HG03432 (cell line): ENCODE measurements at regions not wholly inside any gene's neighbourhood (a gene's known extent, or its start where the extent isn't known, plus 50 kb on each side); places are given as distances from the start of the nearest gene placed in this dataset.
"Not testable (repeated sequence)": the region's sequence is repeated elsewhere in the genome, so short reads cannot be mapped to it uniquely, and the experiment has no call there.

Experiments used
- ATAC-seq: cut with Tn5 transposase; IDR thresholded peaks from one replicate; pipeline ENCODE4 v1.9.1; 2021; ENCODE audit warnings: mild to moderate bottlenecking, moderate library complexity; ENCODE audit not compliant: unreplicated experiment

- ATAC-seq, result not testable (repeated sequence)
Measured at GRCh38 chr2:87476223-87476872, 271.5 kb upstream of the PLGLB2 start.

DNA sequence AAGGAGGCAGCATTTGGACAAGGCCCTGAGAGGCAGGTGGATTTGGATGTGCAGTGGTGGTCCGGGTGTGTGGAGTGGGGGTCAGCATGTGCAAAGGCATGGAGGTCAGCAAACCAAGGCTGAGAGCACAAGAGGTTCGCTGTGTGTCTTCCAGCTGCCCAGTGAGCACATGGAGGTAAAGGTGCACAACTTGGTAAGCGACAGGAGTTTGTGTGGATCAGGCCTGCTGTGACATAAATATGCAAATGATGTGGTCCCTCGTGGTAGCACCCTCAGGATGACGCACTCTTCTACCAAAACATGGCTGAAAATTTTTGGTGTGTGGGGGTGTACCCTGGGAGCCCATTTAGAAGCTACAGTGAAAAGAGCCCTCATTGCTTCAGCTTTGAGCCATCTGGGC, 271.0 kb upstream of the PLGLB2 start:
- not testable (repeated sequence) for ATAC-seq

DNA sequence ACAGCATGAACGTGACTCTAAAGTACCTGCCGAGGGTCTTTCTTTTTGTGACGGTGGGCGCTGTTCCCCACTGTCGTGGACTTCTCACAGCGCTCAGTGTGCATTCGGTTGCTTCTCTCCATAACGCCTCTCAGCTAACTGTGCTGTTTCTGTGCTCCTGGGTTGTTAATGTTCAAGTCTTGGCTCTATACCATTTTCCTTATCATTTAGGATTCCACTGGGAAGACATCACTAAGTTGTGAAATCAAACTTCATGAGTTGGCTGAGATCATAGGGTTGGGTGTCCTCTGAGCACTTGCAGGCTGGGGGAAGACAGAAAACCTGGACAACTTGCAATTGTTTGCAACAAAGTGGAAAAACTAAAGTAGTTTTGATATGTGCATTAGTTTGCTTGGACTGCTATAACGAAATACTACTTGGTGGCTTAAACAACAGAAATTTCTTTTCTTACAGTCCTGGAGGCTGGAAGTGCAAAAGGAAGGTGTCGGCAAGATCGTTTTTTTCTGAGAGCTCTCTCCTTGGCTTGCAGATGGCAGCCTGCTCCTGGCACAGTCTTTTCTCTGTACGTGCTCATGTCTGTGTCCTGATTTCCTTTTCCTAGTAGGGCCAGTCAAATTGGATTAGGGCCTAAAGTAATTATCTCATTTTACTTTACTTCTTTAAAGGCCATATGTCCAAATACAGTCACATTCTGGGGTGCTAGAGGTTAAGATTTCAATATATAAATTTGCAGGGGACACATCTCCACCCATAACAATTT, 270.0 kb upstream of the PLGLB2 start:
- not testable (repeated sequence) for ATAC-seq

- ATAC-seq, result not testable (repeated sequence)
Measured at GRCh38 chr2:87478911-87479310, 269.0 kb upstream of the PLGLB2 start.

- not testable (repeated sequence) for ATAC-seq
Measured at GRCh38 chr2:87483093-87483680, 264.7 kb upstream of the PLGLB2 start.

GRCh38 chr2:87484363-87484762, 263.5 kb upstream of the PLGLB2 start:
- not testable (repeated sequence) for ATAC-seq

DNA sequence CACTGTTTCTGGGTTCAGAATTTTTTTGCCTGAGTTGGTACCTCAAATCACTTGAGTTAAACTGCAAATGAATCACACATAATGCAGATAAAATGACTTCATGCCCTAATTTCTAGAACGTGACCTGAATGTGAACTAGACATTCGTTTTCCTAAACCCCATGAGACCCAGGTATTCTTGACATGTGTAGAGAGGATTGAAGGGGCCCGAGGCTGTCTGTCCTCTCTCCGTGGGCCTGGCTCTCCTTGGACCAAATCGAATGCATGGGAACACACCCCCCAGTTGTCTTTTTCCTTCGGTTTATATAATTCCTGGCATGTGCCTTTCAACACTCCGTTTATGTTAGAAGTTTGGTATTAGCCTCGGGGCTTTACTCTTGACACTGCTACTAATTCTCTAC, 262.4 kb upstream of the PLGLB2 start:
- not testable (repeated sequence) for ATAC-seq

DNA sequence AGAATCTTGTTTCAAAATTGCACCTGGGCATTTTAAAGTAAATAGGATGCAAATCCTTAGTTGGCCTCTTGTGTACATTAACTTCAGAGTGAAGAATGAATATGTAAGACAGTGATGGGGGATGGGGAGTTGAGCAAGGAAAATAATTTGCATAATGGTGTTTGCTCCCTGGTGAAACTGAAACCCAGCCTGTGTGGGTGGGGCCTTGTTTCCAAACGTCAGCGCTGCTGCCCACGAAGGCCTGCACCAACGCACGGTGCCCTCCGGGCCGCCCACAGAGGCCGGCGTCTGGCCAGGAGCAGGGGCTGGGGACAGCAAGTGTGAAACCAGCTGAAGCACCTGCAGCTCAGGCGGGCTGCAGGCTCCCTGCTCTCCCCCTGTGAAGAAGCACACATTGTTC, 262.0 kb upstream of the PLGLB2 start:
- peak; percentile 96 for ATAC-seq

DNA sequence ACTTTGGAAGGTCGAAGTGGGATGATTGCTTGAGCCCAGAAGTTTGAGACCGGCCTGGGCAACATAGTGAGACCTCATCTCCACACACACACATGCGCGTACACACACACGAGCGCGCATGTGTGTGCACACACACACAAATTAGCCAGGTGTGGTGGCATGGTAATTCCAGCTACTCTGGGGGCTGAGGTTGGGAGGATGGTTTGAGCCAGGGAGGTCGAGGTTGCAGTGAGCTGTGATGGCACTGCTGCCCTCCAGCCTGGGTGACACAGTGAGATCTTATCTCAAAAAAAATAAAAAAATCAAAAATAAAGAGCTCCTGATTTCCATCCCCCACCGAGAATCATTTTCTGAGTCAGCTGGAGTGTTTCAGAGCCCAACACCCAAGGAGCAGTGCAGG, 261.5 kb upstream of the PLGLB2 start:
- not testable (repeated sequence) for ATAC-seq

DNA sequence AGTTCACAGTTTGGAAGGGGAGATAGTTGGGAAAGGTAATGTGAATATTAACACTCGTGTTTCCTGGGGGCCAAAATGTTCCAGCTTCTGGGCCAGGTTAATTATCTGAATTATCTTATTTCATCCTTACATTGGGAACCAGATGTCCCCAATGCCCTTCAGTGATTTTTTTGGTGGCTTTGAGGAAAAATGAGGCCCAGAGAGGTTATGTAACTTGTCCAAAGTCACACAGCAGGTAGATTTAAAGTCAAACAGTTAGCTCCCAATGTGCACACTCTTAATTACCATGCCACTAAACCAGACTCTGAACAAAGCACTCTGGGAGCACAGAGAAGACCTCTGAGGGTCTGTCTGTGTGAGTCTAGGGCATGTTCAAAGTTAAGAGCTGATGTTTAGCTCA, 259.9 kb upstream of the PLGLB2 start:
- ATAC-seq, result not testable (repeated sequence)

GRCh38 chr2:87488991-87489390, 258.9 kb upstream of the PLGLB2 start:
- ATAC-seq, result not testable (repeated sequence)

- ATAC-seq, result not testable (repeated sequence)
Measured at GRCh38 chr2:87494846-87495245, 253.0 kb upstream of the PLGLB2 start.

DNA sequence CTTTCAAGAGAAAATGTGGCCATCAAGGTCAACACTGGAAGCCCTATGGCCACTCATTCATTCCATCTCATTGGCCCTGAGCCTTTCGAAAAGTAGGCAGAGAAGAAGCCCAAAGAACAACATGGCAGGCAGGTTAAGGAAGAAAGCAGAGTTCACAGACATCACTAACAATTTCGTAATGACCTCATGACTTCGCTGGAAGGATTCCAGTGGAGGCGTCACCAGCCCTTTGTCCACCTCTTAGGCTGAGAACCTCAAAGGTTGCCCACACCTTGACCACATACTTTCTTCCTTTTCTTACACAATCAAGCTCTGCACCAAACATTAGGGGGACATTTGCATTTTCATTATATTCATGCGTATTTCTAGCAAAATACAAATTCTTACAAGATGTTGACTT, 252.4 kb upstream of the PLGLB2 start:
- ATAC-seq, result not testable (repeated sequence)

- ATAC-seq, result peak; percentile 83
Measured at GRCh38 chr2:87496036-87497006, 251.6 kb upstream of the PLGLB2 start.

GRCh38 chr2:87497135-87497534, 250.8 kb upstream of the PLGLB2 start:
- not testable (repeated sequence) for ATAC-seq

- ATAC-seq, result not testable (repeated sequence)
Measured at GRCh38 chr2:87497700-87498099, 250.2 kb upstream of the PLGLB2 start.

DNA sequence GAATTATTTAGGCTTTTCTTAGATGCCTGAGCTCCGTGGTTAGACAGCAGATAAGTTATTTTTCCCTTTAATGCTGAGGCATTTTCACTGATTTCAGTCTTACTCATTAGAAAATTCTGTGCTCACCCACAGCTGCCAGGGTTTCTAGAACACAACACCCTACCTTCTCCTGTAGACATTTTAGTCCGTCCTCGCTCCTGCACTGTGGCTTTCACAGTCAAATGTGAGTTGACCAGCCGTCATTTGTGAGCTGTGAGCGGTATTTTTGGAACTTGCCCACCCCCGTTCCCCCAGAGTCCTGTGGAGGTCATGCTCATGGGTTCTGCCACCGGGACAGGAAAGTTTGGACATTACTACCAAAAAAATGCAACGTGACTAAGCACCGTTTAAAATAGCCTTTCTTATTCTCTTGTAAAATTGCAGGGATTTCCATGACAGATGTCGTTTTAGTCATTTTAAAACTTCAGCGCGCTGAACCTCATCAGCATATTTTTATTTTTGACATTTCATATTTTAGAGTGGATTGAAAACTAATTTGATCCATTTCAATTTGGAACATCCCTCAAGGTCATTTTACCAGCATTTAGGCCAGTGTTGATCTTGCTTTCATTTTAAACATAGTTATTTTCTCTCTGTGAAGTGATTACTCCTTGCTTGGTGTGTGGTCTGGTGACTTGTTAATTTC, 249.6 kb upstream of the PLGLB2 start:
- ATAC-seq, result peak; percentile 76

- not testable (repeated sequence) for ATAC-seq
Measured at GRCh38 chr2:87498854-87499238, 249.0 kb upstream of the PLGLB2 start.

DNA sequence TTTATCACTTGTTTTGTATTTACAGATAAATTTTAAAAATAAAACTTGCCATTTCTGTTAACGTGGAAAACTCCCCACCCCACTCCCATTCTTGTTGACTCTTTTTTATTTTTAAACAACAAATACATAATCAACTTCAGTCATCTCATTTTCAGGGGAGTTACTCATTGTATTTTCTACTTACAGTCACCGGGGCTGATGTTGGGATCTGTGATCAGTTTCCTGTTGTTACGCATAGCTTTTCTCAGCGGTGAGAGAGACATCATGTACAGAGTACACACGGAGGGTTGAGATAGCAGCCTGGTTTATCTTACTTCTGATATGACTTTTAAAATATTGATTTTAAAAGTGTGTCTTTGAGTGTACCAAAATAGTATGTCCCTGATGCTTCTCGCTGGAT, 248.0 kb upstream of the PLGLB2 start:
- ATAC-seq, result not testable (repeated sequence)

GRCh38 chr2:87500421-87500820, 247.5 kb upstream of the PLGLB2 start:
- not testable (repeated sequence) for ATAC-seq
